ENCODE measurements at regions not wholly inside any gene's neighbourhood (a gene's known extent, or its start where the extent isn't known, plus 50 kb on each side); places are given as distances from the start of the nearest gene placed in this dataset.
"Not testable (repeated sequence)": the region's sequence is repeated elsewhere in the genome, so short reads cannot be mapped to it uniquely, and the experiment has no call there.

- DNase-seq (ENCODE audit: extremely low spot score, insufficient read length, low read depth), result no peak
- no peak for FAIRE-seq
Measured at GRCh38 chr10:3374914-3375313, 202.3 kb upstream of the PITRM1 start.

GRCh38 chr10:3373374-3374027 is 200.9 kb upstream of the PITRM1 start:
- FAIRE-seq; DNase-seq (ENCODE audit: extremely low spot score, insufficient read length, low read depth): not testable (repeated sequence)

- FAIRE-seq, result no peak
Measured at GRCh38 chr10:3372281-3372680, 199.7 kb upstream of the PITRM1 start.

GRCh38 chr10:3371624-3372023 is 199.0 kb upstream of the PITRM1 start:
- not testable (repeated sequence) for FAIRE-seq

More at GRCh38 chr10:3372281-3372680, 199.7 kb upstream of the PITRM1 start:
- DNase-seq (ENCODE audit: extremely low spot score, insufficient read length, low read depth), result no peak

GRCh38 chr10:3366735-3367405 is 194.3 kb upstream of the PITRM1 start:
- DNase-seq (ENCODE audit: extremely low spot score, insufficient read length, low read depth) (no peak), FAIRE-seq (no peak)

More at GRCh38 chr10:3371624-3372023, 199.0 kb upstream of the PITRM1 start:
- DNase-seq (ENCODE audit: extremely low spot score, insufficient read length, low read depth), result not testable (repeated sequence)

- FAIRE-seq (no peak), DNase-seq (ENCODE audit: extremely low spot score, insufficient read length, low read depth) (no peak)
Measured at GRCh38 chr10:3366043-3366442, 193.5 kb upstream of the PITRM1 start.

GRCh38 chr10:3365630-3366029 is 193.0 kb upstream of the PITRM1 start:
- FAIRE-seq (no peak), DNase-seq (ENCODE audit: extremely low spot score, insufficient read length, low read depth) (no peak)

GRCh38 chr10:3364768-3365480 is 192.3 kb upstream of the PITRM1 start:
- no peak for FAIRE-seq
- DNase-seq (ENCODE audit: extremely low spot score, insufficient read length, low read depth), result no peak

- FAIRE-seq, result no peak
- DNase-seq (ENCODE audit: extremely low spot score, insufficient read length, low read depth), result no peak
Measured at GRCh38 chr10:3363311-3364045, 190.9 kb upstream of the PITRM1 start.

- DNase-seq (ENCODE audit: extremely low spot score, insufficient read length, low read depth), result no peak
- FAIRE-seq, result no peak
Measured at GRCh38 chr10:3362394-3362793, 189.8 kb upstream of the PITRM1 start.

- DNase-seq (ENCODE audit: extremely low spot score, insufficient read length, low read depth), result no peak
- FAIRE-seq, result no peak
Measured at GRCh38 chr10:3361640-3362039, 189.1 kb upstream of the PITRM1 start.

GRCh38 chr10:3357737-3358136 is 185.2 kb upstream of the PITRM1 start:
- FAIRE-seq (no peak), DNase-seq (ENCODE audit: extremely low spot score, insufficient read length, low read depth) (no peak)

GRCh38 chr10:3355536-3355935 is 183.0 kb upstream of the PITRM1 start:
- FAIRE-seq (no peak), DNase-seq (ENCODE audit: extremely low spot score, insufficient read length, low read depth) (no peak)

GRCh38 chr10:3354174-3354900 is 181.8 kb upstream of the PITRM1 start:
- no peak for FAIRE-seq
- no peak for DNase-seq (ENCODE audit: extremely low spot score, insufficient read length, low read depth)

- DNase-seq (ENCODE audit: extremely low spot score, insufficient read length, low read depth) (no peak), FAIRE-seq (no peak)
Measured at GRCh38 chr10:3353235-3353634, 180.7 kb upstream of the PITRM1 start.

GRCh38 chr10:3350617-3351258 is 178.2 kb upstream of the PITRM1 start:
- DNase-seq (ENCODE audit: extremely low spot score, insufficient read length, low read depth) (no peak), FAIRE-seq (no peak)

GRCh38 chr10:3350205-3350604 is 177.6 kb upstream of the PITRM1 start:
- DNase-seq (ENCODE audit: extremely low spot score, insufficient read length, low read depth) (no peak), FAIRE-seq (no peak)

GRCh38 chr10:3348564-3348963 is 176.0 kb upstream of the PITRM1 start:
- DNase-seq (ENCODE audit: extremely low spot score, insufficient read length, low read depth), result no peak
- no peak for FAIRE-seq

GRCh38 chr10:3347413-3348182 is 175.0 kb upstream of the PITRM1 start:
- DNase-seq (ENCODE audit: extremely low spot score, insufficient read length, low read depth) (no peak), FAIRE-seq (no peak)
